ENCODE measurements at regions not wholly inside any gene's neighbourhood (a gene's known extent, or its start where the extent isn't known, plus 50 kb on each side); places are given as distances from the start of the nearest gene placed in this dataset.
A peak's percentile ranks its signal among the peaks of the same experiment; 100 is the strongest.
"Not testable (repeated sequence)": the region's sequence is repeated elsewhere in the genome, so short reads cannot be mapped to it uniquely, and the experiment has no call there.

- peak overlapping the region; percentile 27 for H3K4me3 Mint-ChIP-seq
- not testable (repeated sequence) for H3K9me3 Mint-ChIP-seq; DNase-seq; H3K27me3 Mint-ChIP-seq; H3K27ac Mint-ChIP-seq; H3K36me3 Mint-ChIP-seq (ENCODE audit: low read depth); ATAC-seq
- peaks cover 15% of the 10 kb centered on the region for H3K4me1 Mint-ChIP-seq
These were observed 164.5 kb upstream of the CCZ1B start for GRCh38 chr7:6990426-6991152.

GRCh38 chr7:6991169-6991611, 165.1 kb upstream of the CCZ1B start:
- not testable (repeated sequence) for H3K27me3 Mint-ChIP-seq; H3K36me3 Mint-ChIP-seq (ENCODE audit: low read depth); ATAC-seq; H3K27ac Mint-ChIP-seq; H3K9me3 Mint-ChIP-seq
- Mint-ChIP-seq H3K4me3 (peak overlapping the region; percentile 27), H3K4me1 (peaks cover 15% of the 10 kb centered on the region)
- peak; percentile 2 for DNase-seq

- H3K9me3 Mint-ChIP-seq; DNase-seq; ATAC-seq; H3K36me3 Mint-ChIP-seq (ENCODE audit: low read depth); H3K27ac Mint-ChIP-seq; H3K27me3 Mint-ChIP-seq: not testable (repeated sequence)
- Mint-ChIP-seq H3K4me3 (peak overlapping the region; percentile 27), H3K4me1 (peaks cover 15% of the 10 kb centered on the region)
These were observed 165.6 kb upstream of the CCZ1B start for GRCh38 chr7:6991686-6992085.

- not testable (repeated sequence) for ATAC-seq; H3K27ac Mint-ChIP-seq; H3K9me3 Mint-ChIP-seq; H3K4me3 Mint-ChIP-seq; H3K36me3 Mint-ChIP-seq (ENCODE audit: low read depth); H3K27me3 Mint-ChIP-seq; DNase-seq
- H3K4me1 Mint-ChIP-seq: peaks cover 15% of the 10 kb centered on the region
These were observed 166.1 kb upstream of the CCZ1B start for GRCh38 chr7:6992133-6992532.

GRCh38 chr7:6995026-6995425, 169.0 kb upstream of the CCZ1B start:
- not testable (repeated sequence) for H3K4me3 Mint-ChIP-seq, ATAC-seq

GRCh38 chr7:6995493-6996289, 169.6 kb upstream of the CCZ1B start:
- not testable (repeated sequence) for H3K27ac Mint-ChIP-seq
- H3K4me1 Mint-ChIP-seq: peaks cover 10% of the 10 kb centered on the region

More at GRCh38 chr7:6995026-6995425, 169.0 kb upstream of the CCZ1B start:
- peaks cover 14% of the 10 kb centered on the region for H3K4me1 Mint-ChIP-seq
- not testable (repeated sequence) for H3K27me3 Mint-ChIP-seq; H3K9me3 Mint-ChIP-seq; H3K36me3 Mint-ChIP-seq (ENCODE audit: low read depth); DNase-seq; H3K27ac Mint-ChIP-seq

GRCh38 chr7:6999067-6999666, 173.1 kb upstream of the CCZ1B start:
- not testable (repeated sequence) for H3K27ac Mint-ChIP-seq; H3K9me3 Mint-ChIP-seq; H3K4me1 Mint-ChIP-seq; ATAC-seq; DNase-seq; H3K36me3 Mint-ChIP-seq (ENCODE audit: low read depth); H3K4me3 Mint-ChIP-seq
- H3K27me3 Mint-ChIP-seq: peaks cover 17% of the 10 kb centered on the region

More at GRCh38 chr7:6995493-6996289, 169.6 kb upstream of the CCZ1B start:
- H3K4me3 Mint-ChIP-seq; H3K9me3 Mint-ChIP-seq; H3K27me3 Mint-ChIP-seq; ATAC-seq; DNase-seq; H3K36me3 Mint-ChIP-seq (ENCODE audit: low read depth): not testable (repeated sequence)

GRCh38 chr7:7002418-7003062, 176.5 kb upstream of the CCZ1B start:
- Mint-ChIP-seq H3K27me3 (peaks cover 17% of the 10 kb centered on the region), H3K4me1 (no peaks in the 10 kb centered on the region), H3K4me3 (no peak overlapping the region), H3K9me3 (peaks cover 7% of the 10 kb centered on the region), H3K27ac (no peak overlapping the region), H3K36me3 (ENCODE audit: low read depth) (no peaks in the 10 kb centered on the region)
- ATAC-seq: no peak
- DNase-seq: no peak

GRCh38 chr7:7005303-7005702, 177.0 kb upstream of the C1GALT1 start:
- H3K27ac Mint-ChIP-seq: no peak overlapping the region
- no peaks in the 10 kb centered on the region for H3K9me3 Mint-ChIP-seq
- ATAC-seq (no peak), DNase-seq (no peak)
- no peaks in the 10 kb centered on the region for H3K4me1 Mint-ChIP-seq
- H3K27me3 Mint-ChIP-seq: peaks cover 16% of the 10 kb centered on the region
- H3K4me3 Mint-ChIP-seq: no peak overlapping the region
- H3K36me3 Mint-ChIP-seq (ENCODE audit: low read depth): no peaks in the 10 kb centered on the region

- H3K27ac Mint-ChIP-seq; DNase-seq; ATAC-seq; H3K4me3 Mint-ChIP-seq; H3K36me3 Mint-ChIP-seq (ENCODE audit: low read depth); H3K4me1 Mint-ChIP-seq; H3K9me3 Mint-ChIP-seq: not testable (repeated sequence)
- H3K27me3 Mint-ChIP-seq: peaks cover 15% of the 10 kb centered on the region
These were observed 176.4 kb upstream of the C1GALT1 start for GRCh38 chr7:7005949-7006348.

- H3K4me3 Mint-ChIP-seq; H3K9me3 Mint-ChIP-seq; ATAC-seq; DNase-seq; H3K4me1 Mint-ChIP-seq; H3K36me3 Mint-ChIP-seq (ENCODE audit: low read depth); H3K27ac Mint-ChIP-seq: not testable (repeated sequence)
- peaks cover 13% of the 10 kb centered on the region for H3K27me3 Mint-ChIP-seq
These were observed 171.1 kb upstream of the C1GALT1 start for GRCh38 chr7:7011241-7011640.

GRCh38 chr7:7011751-7012150, 170.6 kb upstream of the C1GALT1 start:
- DNase-seq; ATAC-seq; H3K27ac Mint-ChIP-seq; H3K36me3 Mint-ChIP-seq (ENCODE audit: low read depth); H3K9me3 Mint-ChIP-seq; H3K4me1 Mint-ChIP-seq; H3K4me3 Mint-ChIP-seq: not testable (repeated sequence)
- peaks cover 13% of the 10 kb centered on the region for H3K27me3 Mint-ChIP-seq

GRCh38 chr7:7014827-7015595, 167.3 kb upstream of the C1GALT1 start:
- ATAC-seq (no peak), DNase-seq (no peak)
- Mint-ChIP-seq H3K9me3 (no peaks in the 10 kb centered on the region), H3K4me1 (no peaks in the 10 kb centered on the region), H3K27ac (no peak overlapping the region), H3K36me3 (ENCODE audit: low read depth) (no peaks in the 10 kb centered on the region), H3K4me3 (no peak overlapping the region), H3K27me3 (peaks cover 10% of the 10 kb centered on the region)
